ENCODE measurements at regions not wholly inside any gene's neighbourhood (a gene's known extent, or its start where the extent isn't known, plus 50 kb on each side); places are given as distances from the start of the nearest gene placed in this dataset.

- H3K27me3 ChIP-seq (ENCODE audit: insufficient read depth, poor library complexity, severe bottlenecking) = no peaks in the 10 kb centered on the region
- TF ChIP-seq SPI1 (IDR thresholded peaks at IDR 0.05; ENCODE audit: borderline replicate concordance, low read depth) (no peak), POLR2AphosphoS5 (IDR thresholded peaks at IDR 0.05; ENCODE audit: low read depth) (no peak), GABPA (IDR thresholded peaks at IDR 0.05; ENCODE audit: low read depth) (no peak), REST (IDR thresholded peaks at IDR 0.05; ENCODE audit: insufficient replicate concordance, low read depth) (no peak), CTCF (IDR thresholded peaks at IDR 0.05; ENCODE audit: insufficient read depth, low read length) (no peak)
- no peak overlapping the region for H3K27ac ChIP-seq (replicated peaks)
- H3K4me3 ChIP-seq (replicated peaks; ENCODE audit: insufficient read depth, low read length) = no peak overlapping the region
- DNase-seq (ENCODE audit: low read depth in 1 of 2, low spot score in 1 of 2) = no peak
Observed at GRCh38 chr1:221630236-221630635, 111.7 kb downstream of the DUSP10 start.

DNA sequence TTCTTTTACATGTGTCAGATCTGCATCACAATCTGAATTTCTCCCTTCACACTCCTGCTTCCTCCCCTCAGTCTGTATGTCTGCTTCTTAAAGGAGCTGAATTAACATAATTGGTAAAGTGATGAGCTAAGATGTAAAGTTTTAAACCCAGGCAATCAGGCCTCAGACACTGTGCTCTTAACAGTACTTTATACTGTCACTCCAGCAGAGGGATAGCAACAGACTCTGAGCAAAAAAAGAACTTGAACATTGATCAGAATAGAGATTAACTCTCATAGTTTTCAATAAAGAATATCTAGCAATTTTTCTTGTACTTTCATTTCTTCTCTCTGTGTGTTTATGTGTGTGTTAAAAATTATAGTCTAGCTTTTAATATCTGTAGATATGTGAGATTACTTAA is 110.3 kb downstream of the DUSP10 start:
- Histone ChIP-seq H3K27me3 (ENCODE audit: insufficient read depth, poor library complexity, severe bottlenecking) (no peaks in the 10 kb centered on the region), H3K4me3 (replicated peaks; ENCODE audit: insufficient read depth, low read length) (no peak overlapping the region), H3K27ac (replicated peaks) (no peak overlapping the region)
- TF ChIP-seq GABPA (IDR thresholded peaks at IDR 0.05; ENCODE audit: low read depth) (no peak), SPI1 (IDR thresholded peaks at IDR 0.05; ENCODE audit: borderline replicate concordance, low read depth) (no peak)
- no peak for DNase-seq (ENCODE audit: low read depth in 1 of 2, low spot score in 1 of 2)

GRCh38 chr1:221632072-221632471 is 109.8 kb downstream of the DUSP10 start:
- Histone ChIP-seq H3K27ac (replicated peaks) (no peak overlapping the region), H3K4me3 (replicated peaks; ENCODE audit: insufficient read depth, low read length) (no peak overlapping the region), H3K27me3 (ENCODE audit: insufficient read depth, poor library complexity, severe bottlenecking) (no peaks in the 10 kb centered on the region)
- no peak for TF ChIP-seq POLR2AphosphoS5 (IDR thresholded peaks at IDR 0.05; ENCODE audit: low read depth)
- TF ChIP-seq GABPA (IDR thresholded peaks at IDR 0.05; ENCODE audit: low read depth) = no peak
- no peak for TF ChIP-seq REST (IDR thresholded peaks at IDR 0.05; ENCODE audit: insufficient replicate concordance, low read depth)
- no peak for TF ChIP-seq SPI1 (IDR thresholded peaks at IDR 0.05; ENCODE audit: borderline replicate concordance, low read depth)
- no peak for TF ChIP-seq CTCF (IDR thresholded peaks at IDR 0.05; ENCODE audit: insufficient read depth, low read length)
- no peak for DNase-seq (ENCODE audit: low read depth in 1 of 2, low spot score in 1 of 2)

- TF ChIP-seq CTCF (IDR thresholded peaks at IDR 0.05; ENCODE audit: insufficient read depth, low read length) (no peak), GABPA (IDR thresholded peaks at IDR 0.05; ENCODE audit: low read depth) (no peak), SPI1 (IDR thresholded peaks at IDR 0.05; ENCODE audit: borderline replicate concordance, low read depth) (no peak), POLR2AphosphoS5 (IDR thresholded peaks at IDR 0.05; ENCODE audit: low read depth) (no peak), REST (IDR thresholded peaks at IDR 0.05; ENCODE audit: insufficient replicate concordance, low read depth) (no peak)
- H3K4me3 ChIP-seq (replicated peaks; ENCODE audit: insufficient read depth, low read length) = no peak overlapping the region
- DNase-seq (ENCODE audit: low read depth in 1 of 2, low spot score in 1 of 2) = no peak
- H3K27me3 ChIP-seq (ENCODE audit: insufficient read depth, poor library complexity, severe bottlenecking) = no peaks in the 10 kb centered on the region
- no peak overlapping the region for H3K27ac ChIP-seq (replicated peaks)
Observed at GRCh38 chr1:221633841-221634409, 108.0 kb downstream of the DUSP10 start.
